Heart left ventricle (tissue), 16 donors: ENCODE measurements at regions not wholly inside any gene's neighbourhood (a gene's known extent, or its start where the extent isn't known, plus 50 kb on each side); places are given as distances from the start of the nearest gene placed in this dataset.

Experiments used
- ATAC-seq, 4 donors: fragments of 200-7000 bp; cut with Tn5 transposase; one replicate each; pipeline ENCODE4 v1.9.1; 2020 to 2022; ENCODE audit warnings: moderate library complexity in 4 of 4, mild to moderate bottlenecking in 3 of 4, moderate number of reproducible peaks in 1 of 4
- DNase-seq, 5 donors: peaks; one replicate each; pipeline ENCODE4 v3.0.0-alpha.2; 2020
- H3K27ac ChIP-seq, 12 donors: fragments of 200-600 bp; sonication (generic) in 4 of 12; one replicate each; pipeline versions ENCODE4 v1.5.0 to v1.8.0; 2016 to 2022; ENCODE audit warnings: mild to moderate bottlenecking in 2 of 12
- H3K27me3 ChIP-seq, 9 donors: fragments of 200-600 bp; sonication (generic) in 2 of 9; one replicate each; pipeline versions ENCODE4 v1.5.1 to v1.8.0; 2016 to 2022; ENCODE audit warnings: mild to moderate bottlenecking in 3 of 9
- H3K36me3 ChIP-seq, 9 donors: fragments of 200-600 bp; sonication (generic) in 2 of 9; one replicate each; pipeline versions ENCODE4 v1.5.0 to v1.8.0; 2018 to 2022; ENCODE audit warnings: mild to moderate bottlenecking in 2 of 9
- H3K4me1 ChIP-seq, 12 donors: fragments of 200-600 bp; sonication (generic) in 4 of 12; one replicate each; pipeline versions ENCODE4 v1.5.0 to v1.8.0; 2016 to 2022; ENCODE audit warnings: mild to moderate bottlenecking in 3 of 12
- H3K4me3 ChIP-seq, 12 donors: fragments of 200-600 bp; sonication (generic) in 4 of 12; one replicate each; pipeline versions ENCODE4 v1.5.0 to v1.8.0; 2017 to 2022; ENCODE audit warnings: mild to moderate bottlenecking in 9 of 12, moderate library complexity in 4 of 12
- H3K9me3 ChIP-seq, 12 donors: fragments of 200-600 bp; sonication (generic) in 4 of 12; one replicate each; pipeline versions ENCODE4 v1.5.0 to v1.8.0; 2016 to 2022; ENCODE audit warnings: mild to moderate bottlenecking in 1 of 12
- CTCF ChIP-seq, 12 donors: fragments of 200-600 bp; sonication (generic) in 4 of 12; IDR thresholded peaks; one replicate each; pipeline versions ENCODE4 v1.5.0 to v1.8.0; 2018 to 2022; ENCODE audit warnings: antibody characterized with exemption in 12 of 12, mild to moderate bottlenecking in 5 of 12
- POLR2A ChIP-seq, 2 donors: fragments of 450-650 bp; IDR thresholded peaks; one replicate each; pipeline ENCODE4 v1.6.1; 2017; ENCODE audit warnings: antibody characterized with exemption in 2 of 2, mild to moderate bottlenecking in 2 of 2, moderate library complexity in 2 of 2
- WGBS, 4 donors: extraction: QIAGEN DNeasy Blood & Tissue Kit in 2 of 4; methylation state at CpG; one replicate each; pipeline versions ENCODE4 v1.1.5 to v1.1.7; 2013 to 2018; 5-methylcytosine and 5-hydroxymethylcytosine counted together
- intact Hi-C, 10 donors: fragments of 100-400 bp; cut with DNase I; formaldehyde crosslinking; loops; one replicate each; pipeline versions ENCODE4 v1.11.1 to v1.14.2; 2022
- donor health status: ischemic (EF 13 %, LVEDD 7.1; RV severe dilation, severe dysfunction).
- donor health status: healthy with polysubstance abuse.
- donor health status: DM: no; HTN: yes; CAD: no.
- donor health status: DM: no; HTN: no; CAD: no.
- donor health status: ischemic (EF 25% LVEDD 6.9; RV normal size, moderate dysfunction).
- donor health status: ischemic (EF 25% LVEDD 5.7; RV mildly dilated, moderate dysfunction).
- donor health status: healthy.
- donor health status: DM: yes; HTN: yes; CAD: no.
- donor health status: ischemic (EF 35%, LVEDD 5.7; RV mildly dilated, moderate dysfunction).
- donor health status: nonischemic (EF 11% LVEDD 7.7; RV severe dilation, severe dysfunction).
- donor health status: DM: yes; HTN: yes; CAD: no.
- donor health status: PGD.
- donor health status: ischemic (EF 29% LVEDD 5.4; RV normal size, mild dysfunction).
- donor health status: nonischemic (EF 23%, LVEDD 6.1; RV moderate dilation, normal function).

DNA sequence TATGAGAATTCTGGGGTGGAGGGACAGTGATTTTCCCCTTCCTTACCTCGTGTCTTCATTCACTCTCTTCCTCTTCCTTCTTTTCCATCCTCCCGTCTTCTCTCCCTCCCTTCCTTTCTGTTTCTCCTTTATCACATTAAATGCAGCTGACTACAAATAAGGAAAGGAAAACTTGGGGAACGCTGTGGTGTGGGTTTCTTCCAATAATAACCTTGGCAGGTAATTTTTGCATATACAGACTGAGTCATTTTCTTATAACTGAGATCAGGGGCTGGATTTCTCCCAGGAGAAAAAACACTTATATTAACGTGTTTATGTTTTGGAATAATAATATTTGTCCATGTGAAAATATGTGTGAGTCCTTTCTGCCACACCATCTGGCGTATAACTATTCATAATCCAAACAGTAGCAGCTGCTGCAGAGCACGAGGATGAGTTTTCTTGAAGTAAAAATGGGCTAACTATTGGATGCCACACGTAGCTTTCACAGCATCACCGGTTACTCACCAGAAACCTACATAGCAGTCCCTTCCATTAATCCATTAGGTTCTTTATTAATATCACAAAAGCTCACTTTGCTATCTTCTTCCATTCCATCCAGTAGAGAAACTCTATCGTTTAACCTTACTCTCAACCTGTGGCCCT, 139.2 kb upstream of the SASH1 start:
- Histone ChIP-seq H3K9me3 (no peaks in the 10 kb centered on the region), H3K4me3 (no peak overlapping the region), H3K27ac (peak overlapping the region in 6 of 12 donors; percentile 24 to 57 (median 31)), H3K27me3 (peaks cover 0 to 16% (median 0%) of the 10 kb centered on the region in 9 donors), H3K4me1 (peaks cover 0 to 17% (median 2%) of the 10 kb centered on the region in 12 donors), H3K36me3 (no peaks in the 10 kb centered on the region)
- TF ChIP-seq POLR2A (IDR thresholded peaks at IDR 0.05) (no peak), CTCF (IDR thresholded peaks at IDR 0.05) (no peak)
- ATAC-seq (peak in 2 of 4 donors; percentile 16 to 38), DNase-seq (no peak)
- intact Hi-C loops: no loop called here
- 64 to 72% (median 68%) methylated on average over 9 of the region's 9 CpGs for WGBS, 4 donors

DNA sequence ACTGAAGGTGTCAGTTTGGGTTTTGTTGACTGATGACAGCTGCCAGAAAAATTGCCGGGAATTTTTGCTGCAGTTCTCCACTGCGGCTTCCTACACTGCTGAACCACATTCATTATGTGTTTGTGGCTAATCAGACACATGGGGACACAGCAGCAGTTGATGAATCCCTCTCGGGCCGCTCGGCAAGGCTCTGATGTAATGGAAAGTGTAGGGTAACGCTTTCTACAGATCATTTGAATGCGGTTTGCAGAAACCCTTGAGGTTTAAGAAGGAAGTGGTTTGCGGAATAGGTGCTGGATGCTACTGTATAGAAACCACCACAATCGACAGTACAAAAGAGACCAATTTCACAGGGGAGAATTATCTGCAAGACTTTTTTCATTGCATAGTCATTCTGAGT, 138.7 kb upstream of the SASH1 start:
- 47 to 59% (median 53%) methylated on average over 9 of the region's 9 CpGs for WGBS, 4 donors
- Histone ChIP-seq H3K27ac (peak overlapping the region in 5 of 12 donors; percentile 29 to 57 (median 33)), H3K4me3 (no peak overlapping the region), H3K27me3 (peaks cover 0 to 18% (median 0%) of the 10 kb centered on the region in 9 donors), H3K4me1 (peaks cover 0 to 17% (median 2%) of the 10 kb centered on the region in 12 donors), H3K36me3 (no peaks in the 10 kb centered on the region), H3K9me3 (no peaks in the 10 kb centered on the region)
- TF ChIP-seq CTCF (IDR thresholded peaks at IDR 0.05) (no peak), POLR2A (IDR thresholded peaks at IDR 0.05) (no peak)
- ATAC-seq (peak in 2 of 4 donors; percentile 57 to 62), DNase-seq (peak in 2 of 5 donors; percentile 21 to 25)
- intact Hi-C loops: no loop called here

GRCh38 chr6:148208298-148208697, 134.3 kb upstream of the SASH1 start:
- no peak overlapping the region for H3K4me3 ChIP-seq
- intact Hi-C loops: no loop called here
- peaks cover 0 to 8% (median 0%) of the 10 kb centered on the region in 12 donors for H3K4me1 ChIP-seq
- no peak for TF ChIP-seq CTCF (IDR thresholded peaks at IDR 0.05)
- TF ChIP-seq POLR2A (IDR thresholded peaks at IDR 0.05): no peak
- no peak overlapping the region for H3K27ac ChIP-seq
- H3K27me3 ChIP-seq: peaks cover 0 to 21% (median 0%) of the 10 kb centered on the region in 9 donors
- ATAC-seq: no peak
- no peaks in the 10 kb centered on the region for H3K9me3 ChIP-seq
- 92 to 97% (median 94%) methylated on average over 3 of the region's 3 CpGs for WGBS, 4 donors
- DNase-seq: no peak
- H3K36me3 ChIP-seq: no peaks in the 10 kb centered on the region

DNA sequence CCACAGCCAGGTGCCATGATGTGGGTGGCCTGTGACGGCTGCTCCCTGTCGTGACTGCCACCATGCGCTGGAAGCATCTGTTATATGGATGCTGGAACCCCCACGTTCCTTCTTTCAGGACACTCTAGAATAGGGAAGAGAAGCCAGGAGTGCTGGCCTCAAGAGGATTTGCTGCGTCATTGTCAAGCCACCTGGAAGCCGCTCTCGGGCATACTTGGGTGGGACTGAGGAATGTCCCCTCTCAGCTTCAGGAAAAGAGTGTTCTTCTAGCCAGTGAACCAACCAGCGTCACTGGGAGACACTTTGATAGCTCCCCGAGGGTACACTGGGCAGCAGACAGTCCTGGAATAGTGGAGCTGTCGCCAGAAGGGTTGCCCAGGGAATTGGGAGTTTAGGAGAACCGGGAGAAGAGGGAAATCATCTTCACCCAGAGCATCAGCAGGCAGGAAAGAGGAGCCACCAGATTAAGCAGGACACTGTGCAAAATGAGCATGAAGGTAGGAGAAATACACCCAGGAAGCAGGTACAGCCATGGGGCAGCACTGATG, 130.8 kb upstream of the SASH1 start:
- TF ChIP-seq POLR2A (IDR thresholded peaks at IDR 0.05) (no peak), CTCF (IDR thresholded peaks at IDR 0.05) (no peak)
- Histone ChIP-seq H3K4me3 (no peak overlapping the region), H3K27ac (no peak overlapping the region), H3K9me3 (no peaks in the 10 kb centered on the region), H3K27me3 (peaks cover 0 to 12% (median 0%) of the 10 kb centered on the region in 9 donors), H3K4me1 (no peaks in the 10 kb centered on the region), H3K36me3 (no peaks in the 10 kb centered on the region)
- intact Hi-C loops: no loop called here
- no peak for ATAC-seq
- DNase-seq: no peak
- WGBS, 4 donors: 91 to 95% (median 94%) methylated on average over 9 to 11 of the region's 11 CpGs
